ENCODE measurements at regions not wholly inside any gene's neighbourhood (a gene's known extent, or its start where the extent isn't known, plus 50 kb on each side); places are given as distances from the start of the nearest gene placed in this dataset.

DNA sequence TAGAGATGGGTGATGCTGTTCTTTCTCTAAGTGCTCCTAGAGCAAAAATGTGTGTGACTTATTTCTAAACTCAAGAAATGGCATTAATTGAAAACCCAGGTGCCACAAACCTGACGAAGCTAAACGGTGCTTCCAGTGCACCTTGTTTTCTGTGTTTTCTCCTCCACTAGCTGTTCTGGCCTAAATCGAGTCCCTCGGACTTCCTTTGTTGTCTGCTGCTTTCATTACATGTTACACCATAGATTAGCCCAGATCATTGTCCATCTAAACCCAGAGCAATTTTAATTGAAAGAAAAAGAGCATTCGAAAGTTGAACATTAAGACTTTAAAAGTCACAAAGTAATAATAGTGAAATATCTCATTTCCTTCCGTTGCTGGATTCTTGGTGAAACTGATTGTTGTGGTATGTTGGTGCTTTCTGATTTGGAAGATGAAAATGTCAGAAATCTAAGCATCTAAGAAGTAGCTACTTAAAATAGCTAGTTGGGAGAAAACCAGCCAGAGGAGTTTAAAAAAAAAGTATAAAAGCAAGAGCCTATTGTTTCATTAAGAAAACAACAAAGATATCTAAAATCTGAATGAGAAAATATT lies 219.6 kb upstream of the G2E3 start:
- H3K4me3 ChIP-seq (ENCODE audit: insufficient read length, low read depth), result no peak overlapping the region
- H3K9ac ChIP-seq (ENCODE audit: insufficient read length, low read depth), result no peak overlapping the region
- no peaks in the 10 kb centered on the region for H3K4me1 ChIP-seq (ENCODE audit: insufficient read depth, insufficient read length)
- H3K27me3 ChIP-seq (ENCODE audit: insufficient read depth, insufficient read length), result no peaks in the 10 kb centered on the region
- no peaks in the 10 kb centered on the region for H3K36me3 ChIP-seq (ENCODE audit: insufficient read depth, insufficient read length, low read length)
- DNase-seq (ENCODE audit: low read depth, low spot score), result no peak
- no peaks in the 10 kb centered on the region for H3K9me3 ChIP-seq (ENCODE audit: insufficient read depth, low read length)
- TF ChIP-seq ZNF274 (IDR thresholded peaks at IDR 0.05; ENCODE audit: low read depth, low read length), result no peak
- TF ChIP-seq SUZ12 (IDR thresholded peaks at IDR 0.05; ENCODE audit: extremely low read depth, insufficient read depth, insufficient read length), result no peak
- no peak for TF ChIP-seq YY1 (IDR thresholded peaks at IDR 0.05; ENCODE audit: insufficient read depth, insufficient read length)

DNA sequence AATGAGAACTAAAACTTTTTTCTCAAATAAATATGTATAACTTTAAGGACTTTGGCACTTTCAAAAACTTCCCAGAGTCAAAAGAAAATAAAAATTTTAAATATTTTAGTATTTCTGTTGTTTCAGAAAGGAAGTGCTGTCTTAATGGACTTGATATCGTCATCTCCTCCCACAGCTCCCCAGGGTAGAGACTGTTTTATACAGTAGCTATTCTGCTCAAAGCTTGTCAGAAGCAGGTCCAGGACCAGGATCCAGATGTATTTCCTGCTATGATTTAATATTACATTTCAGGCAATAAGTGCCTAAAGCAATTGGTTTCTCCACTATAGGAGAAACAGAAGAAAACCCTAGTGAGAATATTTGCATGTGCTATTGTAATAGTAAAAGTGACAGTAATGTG lies 218.5 kb upstream of the G2E3 start:
- DNase-seq (ENCODE audit: low read depth, low spot score), result no peak

DNA sequence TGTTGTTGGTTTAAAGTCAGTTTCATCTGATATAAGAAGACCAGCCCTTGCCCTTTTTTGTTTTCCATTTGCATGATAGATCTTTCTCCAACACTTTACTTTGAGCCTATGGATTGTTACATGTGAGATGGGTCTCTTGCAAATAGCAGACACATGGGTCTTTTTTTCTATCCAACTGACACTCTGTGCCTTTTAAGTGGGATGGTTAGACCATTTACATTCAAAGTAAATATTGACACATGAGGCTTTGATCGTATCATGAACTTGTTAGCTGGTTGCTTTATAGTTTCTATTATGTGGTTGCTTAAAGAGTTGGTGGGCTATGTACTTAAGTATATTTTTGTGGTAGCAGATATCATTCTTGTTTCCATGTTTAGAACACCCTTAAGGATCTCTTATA lies 213.4 kb upstream of the G2E3 start:
- H3K36me3 ChIP-seq (ENCODE audit: insufficient read depth, insufficient read length, low read length), result no peaks in the 10 kb centered on the region
- no peak overlapping the region for H3K9ac ChIP-seq (ENCODE audit: insufficient read length, low read depth)
- DNase-seq (ENCODE audit: low read depth, low spot score), result no peak
- no peaks in the 10 kb centered on the region for H3K4me1 ChIP-seq (ENCODE audit: insufficient read depth, insufficient read length)
- H3K4me3 ChIP-seq (ENCODE audit: insufficient read length, low read depth), result no peak overlapping the region
- TF ChIP-seq ZNF274 (IDR thresholded peaks at IDR 0.05; ENCODE audit: low read depth, low read length) (no peak), SUZ12 (IDR thresholded peaks at IDR 0.05; ENCODE audit: extremely low read depth, insufficient read depth, insufficient read length) (no peak)
- no peaks in the 10 kb centered on the region for H3K9me3 ChIP-seq (ENCODE audit: insufficient read depth, low read length)
- H3K27me3 ChIP-seq (ENCODE audit: insufficient read depth, insufficient read length), result no peaks in the 10 kb centered on the region

More for the DNA sequence above, 218.5 kb upstream of the G2E3 start:
- Histone ChIP-seq H3K36me3 (ENCODE audit: insufficient read depth, insufficient read length, low read length) (no peaks in the 10 kb centered on the region), H3K9ac (ENCODE audit: insufficient read length, low read depth) (no peak overlapping the region), H3K9me3 (ENCODE audit: insufficient read depth, low read length) (no peaks in the 10 kb centered on the region), H3K4me1 (ENCODE audit: insufficient read depth, insufficient read length) (no peaks in the 10 kb centered on the region), H3K27me3 (ENCODE audit: insufficient read depth, insufficient read length) (no peaks in the 10 kb centered on the region), H3K4me3 (ENCODE audit: insufficient read length, low read depth) (no peak overlapping the region)
- no peak for TF ChIP-seq SUZ12 (IDR thresholded peaks at IDR 0.05; ENCODE audit: extremely low read depth, insufficient read depth, insufficient read length)
- no peak for TF ChIP-seq ZNF274 (IDR thresholded peaks at IDR 0.05; ENCODE audit: low read depth, low read length)
- TF ChIP-seq YY1 (IDR thresholded peaks at IDR 0.05; ENCODE audit: insufficient read depth, insufficient read length), result no peak

DNA sequence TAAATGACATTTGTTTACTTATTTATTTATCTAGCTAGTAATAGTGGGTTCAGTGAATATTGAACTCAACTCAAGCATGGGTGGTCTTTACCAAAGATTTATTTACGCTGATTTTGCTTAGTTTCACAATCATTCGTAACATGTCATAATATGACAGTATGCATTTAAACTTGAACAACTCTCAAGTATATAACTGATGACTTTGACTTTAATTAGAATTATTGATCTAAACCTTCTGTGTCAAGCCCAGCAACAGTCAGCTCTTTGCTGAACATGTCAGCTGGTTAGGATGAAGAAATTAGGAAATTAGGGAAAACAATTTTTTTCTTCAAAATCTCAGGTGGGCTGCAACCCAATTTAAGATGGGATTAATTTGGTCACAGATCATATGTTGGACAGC lies 210.5 kb upstream of the G2E3 start:
- Histone ChIP-seq H3K36me3 (ENCODE audit: insufficient read depth, insufficient read length, low read length) (no peaks in the 10 kb centered on the region), H3K9me3 (ENCODE audit: insufficient read depth, low read length) (no peaks in the 10 kb centered on the region), H3K4me3 (ENCODE audit: insufficient read length, low read depth) (no peak overlapping the region), H3K9ac (ENCODE audit: insufficient read length, low read depth) (no peak overlapping the region), H3K4me1 (ENCODE audit: insufficient read depth, insufficient read length) (no peaks in the 10 kb centered on the region), H3K27me3 (ENCODE audit: insufficient read depth, insufficient read length) (no peaks in the 10 kb centered on the region)
- no peak for TF ChIP-seq YY1 (IDR thresholded peaks at IDR 0.05; ENCODE audit: insufficient read depth, insufficient read length)
- TF ChIP-seq SUZ12 (IDR thresholded peaks at IDR 0.05; ENCODE audit: extremely low read depth, insufficient read depth, insufficient read length), result no peak
- TF ChIP-seq ZNF274 (IDR thresholded peaks at IDR 0.05; ENCODE audit: low read depth, low read length), result no peak
- DNase-seq (ENCODE audit: low read depth, low spot score), result no peak

DNA sequence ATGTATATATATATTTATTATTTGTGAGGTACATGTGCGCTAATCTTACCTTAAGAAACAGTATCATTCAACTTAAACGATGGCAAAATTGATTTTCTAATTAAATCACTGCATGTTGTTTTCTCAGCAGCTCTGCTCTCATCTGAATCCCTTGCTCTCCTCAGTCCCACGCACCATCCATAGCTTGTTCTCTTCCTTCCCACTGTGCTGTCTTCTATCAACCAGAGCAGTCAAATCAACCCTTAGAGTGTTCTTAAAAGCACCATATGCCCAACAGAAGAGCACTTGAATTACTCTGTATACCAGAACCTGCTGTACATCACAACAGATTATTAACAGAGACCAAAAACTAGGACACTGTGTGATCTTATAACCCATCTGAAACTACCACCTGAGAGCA lies 209.4 kb upstream of the G2E3 start:
- H3K36me3 ChIP-seq (ENCODE audit: insufficient read depth, insufficient read length, low read length), result no peaks in the 10 kb centered on the region
- H3K4me1 ChIP-seq (ENCODE audit: insufficient read depth, insufficient read length), result no peaks in the 10 kb centered on the region
- no peak for DNase-seq (ENCODE audit: low read depth, low spot score)
- no peak overlapping the region for H3K9ac ChIP-seq (ENCODE audit: insufficient read length, low read depth)
- no peak overlapping the region for H3K4me3 ChIP-seq (ENCODE audit: insufficient read length, low read depth)
- no peaks in the 10 kb centered on the region for H3K9me3 ChIP-seq (ENCODE audit: insufficient read depth, low read length)
- no peaks in the 10 kb centered on the region for H3K27me3 ChIP-seq (ENCODE audit: insufficient read depth, insufficient read length)
- TF ChIP-seq SUZ12 (IDR thresholded peaks at IDR 0.05; ENCODE audit: extremely low read depth, insufficient read depth, insufficient read length) (no peak), YY1 (IDR thresholded peaks at IDR 0.05; ENCODE audit: insufficient read depth, insufficient read length) (no peak), ZNF274 (IDR thresholded peaks at IDR 0.05; ENCODE audit: low read depth, low read length) (no peak)

DNA sequence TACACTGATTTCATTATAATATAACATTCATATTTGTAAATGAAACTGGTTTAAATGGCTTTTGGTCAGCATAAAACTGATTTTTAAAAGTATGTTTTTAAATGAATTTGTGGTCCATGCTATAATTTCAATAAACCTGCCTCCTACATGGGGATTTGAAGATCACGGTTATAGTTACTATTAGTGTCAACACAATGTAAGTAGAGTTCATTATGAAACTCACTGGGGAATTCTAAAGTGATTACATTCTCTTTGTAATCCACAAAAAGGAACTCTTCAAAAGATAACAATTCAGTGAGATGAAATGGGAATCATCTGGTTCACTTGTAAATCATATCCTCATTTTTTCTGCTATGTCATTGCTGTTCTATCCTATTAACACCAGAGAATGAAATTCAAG lies 204.5 kb upstream of the G2E3 start:
- Histone ChIP-seq H3K27me3 (ENCODE audit: insufficient read depth, insufficient read length) (no peaks in the 10 kb centered on the region), H3K36me3 (ENCODE audit: insufficient read depth, insufficient read length, low read length) (no peaks in the 10 kb centered on the region), H3K9me3 (ENCODE audit: insufficient read depth, low read length) (no peaks in the 10 kb centered on the region), H3K9ac (ENCODE audit: insufficient read length, low read depth) (no peak overlapping the region), H3K4me3 (ENCODE audit: insufficient read length, low read depth) (no peak overlapping the region), H3K4me1 (ENCODE audit: insufficient read depth, insufficient read length) (no peaks in the 10 kb centered on the region)
- no peak for DNase-seq (ENCODE audit: low read depth, low spot score)
- TF ChIP-seq SUZ12 (IDR thresholded peaks at IDR 0.05; ENCODE audit: extremely low read depth, insufficient read depth, insufficient read length), result no peak
- TF ChIP-seq YY1 (IDR thresholded peaks at IDR 0.05; ENCODE audit: insufficient read depth, insufficient read length), result no peak
- no peak for TF ChIP-seq ZNF274 (IDR thresholded peaks at IDR 0.05; ENCODE audit: low read depth, low read length)

DNA sequence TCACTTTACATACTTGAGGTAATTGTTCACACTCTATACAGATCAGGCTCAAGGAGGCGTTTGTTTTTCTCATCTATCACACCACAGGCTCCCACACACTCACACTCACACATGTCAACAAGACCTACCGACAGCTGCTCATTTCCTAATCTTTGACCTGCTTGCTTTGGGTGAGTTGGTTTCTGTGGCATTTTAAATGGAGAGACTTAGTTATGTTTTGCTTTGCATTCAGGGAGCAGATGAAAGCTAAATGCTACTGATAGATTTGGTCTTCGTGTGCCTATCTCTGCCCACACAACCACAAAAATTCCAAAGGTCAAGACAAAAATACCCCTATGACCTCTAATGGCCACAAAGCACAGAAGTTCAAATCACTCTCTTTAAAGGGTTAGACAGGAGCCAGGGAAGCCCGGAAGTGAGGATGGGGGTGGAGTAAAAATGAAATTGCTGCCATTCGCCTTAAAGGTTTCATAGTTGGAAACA lies 203.5 kb upstream of the G2E3 start:
- Histone ChIP-seq H3K4me3 (ENCODE audit: insufficient read length, low read depth) (no peak overlapping the region), H3K27me3 (ENCODE audit: insufficient read depth, insufficient read length) (no peaks in the 10 kb centered on the region), H3K36me3 (ENCODE audit: insufficient read depth, insufficient read length, low read length) (no peaks in the 10 kb centered on the region), H3K9me3 (ENCODE audit: insufficient read depth, low read length) (no peaks in the 10 kb centered on the region), H3K4me1 (ENCODE audit: insufficient read depth, insufficient read length) (no peaks in the 10 kb centered on the region), H3K9ac (ENCODE audit: insufficient read length, low read depth) (no peak overlapping the region)
- TF ChIP-seq SUZ12 (IDR thresholded peaks at IDR 0.05; ENCODE audit: extremely low read depth, insufficient read depth, insufficient read length) (no peak), ZNF274 (IDR thresholded peaks at IDR 0.05; ENCODE audit: low read depth, low read length) (no peak)
- DNase-seq (ENCODE audit: low read depth, low spot score), result no peak

All from NT2/D1 (cell line).